ENCODE measurements at regions not wholly inside any gene's neighbourhood (a gene's known extent, or its start where the extent isn't known, plus 50 kb on each side); places are given as distances from the start of the nearest gene placed in this dataset.

GRCh38 chr2:136322428-136322827 is 204.5 kb upstream of the CXCR4 start:
- Histone ChIP-seq H3K79me2 (ENCODE audit: insufficient read depth, low read length) (no peaks in the 10 kb centered on the region), H4K20me1 (ENCODE audit: insufficient read depth, low read length) (no peaks in the 10 kb centered on the region), H3K4me3 (ENCODE audit: insufficient read depth, low read depth, low read length) (no peak overlapping the region), H3K4me1 (ENCODE audit: insufficient read depth, low read length) (no peaks in the 10 kb centered on the region), H2AFZ (ENCODE audit: low read depth, low read length) (no peak overlapping the region), H3K27ac (ENCODE audit: low read depth, low read length) (no peak overlapping the region), H3K9ac (ENCODE audit: low read length) (no peak overlapping the region), H3K27me3 (ENCODE audit: insufficient read depth, low read length) (no peaks in the 10 kb centered on the region), H3K4me2 (ENCODE audit: low read length) (no peak overlapping the region), H3K36me3 (ENCODE audit: insufficient read depth, low read length) (no peaks in the 10 kb centered on the region), H3K9me3 (ENCODE audit: insufficient read depth, low read depth, low read length) (no peaks in the 10 kb centered on the region)
- H3K27me3 Mint-ChIP-seq (ENCODE audit: low read depth, unreplicated experiment) = peaks cover 12% of the 10 kb centered on the region
- no peaks in the 10 kb centered on the region for H3K9me3 Mint-ChIP-seq (ENCODE audit: unreplicated experiment)
- no peak for FAIRE-seq
- no peak for DNase-seq (ENCODE audit: low read depth)
- no peak overlapping the region for H3K27ac Mint-ChIP-seq (ENCODE audit: unreplicated experiment)
- H3K4me3 Mint-ChIP-seq (ENCODE audit: unreplicated experiment) = no peak overlapping the region
- TF ChIP-seq EZH2 (IDR thresholded peaks at IDR 0.05; ENCODE audit: insufficient read depth, low read length) (no peak), CTCF (IDR thresholded peaks at IDR 0.05; ENCODE audit: insufficient read depth, low read depth, low read length) (no peak)
- peaks cover 5% of the 10 kb centered on the region for H3K4me1 Mint-ChIP-seq (ENCODE audit: low read depth, unreplicated experiment)
- no peaks in the 10 kb centered on the region for H3K36me3 Mint-ChIP-seq (ENCODE audit: low read depth, unreplicated experiment)

- no peaks in the 10 kb centered on the region for H3K9me3 ChIP-seq (ENCODE audit: insufficient read depth, low read depth, low read length)
- no peak overlapping the region for H3K4me3 Mint-ChIP-seq (ENCODE audit: unreplicated experiment)
- no peaks in the 10 kb centered on the region for H3K4me1 Mint-ChIP-seq (ENCODE audit: low read depth, unreplicated experiment)
- H3K27me3 ChIP-seq (ENCODE audit: insufficient read depth, low read length) = no peaks in the 10 kb centered on the region
- FAIRE-seq (no peak), DNase-seq (ENCODE audit: low read depth) (no peak)
- no peaks in the 10 kb centered on the region for H3K4me1 ChIP-seq (ENCODE audit: insufficient read depth, low read length)
- no peak for TF ChIP-seq EZH2 (IDR thresholded peaks at IDR 0.05; ENCODE audit: insufficient read depth, low read length)
- TF ChIP-seq CTCF (IDR thresholded peaks at IDR 0.05; ENCODE audit: insufficient read depth, low read depth, low read length) = no peak
- H3K4me2 ChIP-seq (ENCODE audit: low read length) = no peak overlapping the region
- no peak overlapping the region for H3K27ac Mint-ChIP-seq (ENCODE audit: unreplicated experiment)
- H3K9me3 Mint-ChIP-seq (ENCODE audit: unreplicated experiment) = no peaks in the 10 kb centered on the region
- peaks cover 17% of the 10 kb centered on the region for H3K27me3 Mint-ChIP-seq (ENCODE audit: low read depth, unreplicated experiment)
- H3K27ac ChIP-seq (ENCODE audit: low read depth, low read length) = no peak overlapping the region
- H4K20me1 ChIP-seq (ENCODE audit: insufficient read depth, low read length) = no peaks in the 10 kb centered on the region
- H2AFZ ChIP-seq (ENCODE audit: low read depth, low read length) = no peak overlapping the region
- no peaks in the 10 kb centered on the region for H3K36me3 ChIP-seq (ENCODE audit: insufficient read depth, low read length)
- H3K9ac ChIP-seq (ENCODE audit: low read length) = no peak overlapping the region
- no peak overlapping the region for H3K4me3 ChIP-seq (ENCODE audit: insufficient read depth, low read depth, low read length)
- H3K36me3 Mint-ChIP-seq (ENCODE audit: low read depth, unreplicated experiment) = no peaks in the 10 kb centered on the region
- H3K79me2 ChIP-seq (ENCODE audit: insufficient read depth, low read length) = no peaks in the 10 kb centered on the region
Observed at GRCh38 chr2:136319651-136320050, 201.7 kb upstream of the CXCR4 start.

- peaks cover 17% of the 10 kb centered on the region for H3K27me3 Mint-ChIP-seq (ENCODE audit: low read depth, unreplicated experiment)
- no peak overlapping the region for H3K4me3 ChIP-seq (ENCODE audit: insufficient read depth, low read depth, low read length)
- no peak for DNase-seq (ENCODE audit: low read depth)
Observed at GRCh38 chr2:136319237-136319636, 201.3 kb upstream of the CXCR4 start.

More at GRCh38 chr2:136319237-136319636, 201.3 kb upstream of the CXCR4 start:
- Histone ChIP-seq H3K4me1 (ENCODE audit: insufficient read depth, low read length) (no peaks in the 10 kb centered on the region), H4K20me1 (ENCODE audit: insufficient read depth, low read length) (no peaks in the 10 kb centered on the region), H3K79me2 (ENCODE audit: insufficient read depth, low read length) (no peaks in the 10 kb centered on the region), H3K4me2 (ENCODE audit: low read length) (no peak overlapping the region), H2AFZ (ENCODE audit: low read depth, low read length) (no peak overlapping the region), H3K27ac (ENCODE audit: low read depth, low read length) (no peak overlapping the region), H3K9ac (ENCODE audit: low read length) (no peak overlapping the region), H3K9me3 (ENCODE audit: insufficient read depth, low read depth, low read length) (no peaks in the 10 kb centered on the region), H3K27me3 (ENCODE audit: insufficient read depth, low read length) (no peaks in the 10 kb centered on the region), H3K36me3 (ENCODE audit: insufficient read depth, low read length) (no peaks in the 10 kb centered on the region)
- Mint-ChIP-seq H3K36me3 (ENCODE audit: low read depth, unreplicated experiment) (no peaks in the 10 kb centered on the region), H3K27ac (ENCODE audit: unreplicated experiment) (no peak overlapping the region), H3K9me3 (ENCODE audit: unreplicated experiment) (no peaks in the 10 kb centered on the region), H3K4me3 (ENCODE audit: unreplicated experiment) (no peak overlapping the region), H3K4me1 (ENCODE audit: low read depth, unreplicated experiment) (no peaks in the 10 kb centered on the region)
- TF ChIP-seq EZH2 (IDR thresholded peaks at IDR 0.05; ENCODE audit: insufficient read depth, low read length) (no peak), CTCF (IDR thresholded peaks at IDR 0.05; ENCODE audit: insufficient read depth, low read depth, low read length) (no peak)
- no peak for FAIRE-seq
